ENCODE measurements at regions not wholly inside any gene's neighbourhood (a gene's known extent, or its start where the extent isn't known, plus 50 kb on each side); places are given as distances from the start of the nearest gene placed in this dataset.
"Not testable (repeated sequence)": the region's sequence is repeated elsewhere in the genome, so short reads cannot be mapped to it uniquely, and the experiment has no call there.

DNA sequence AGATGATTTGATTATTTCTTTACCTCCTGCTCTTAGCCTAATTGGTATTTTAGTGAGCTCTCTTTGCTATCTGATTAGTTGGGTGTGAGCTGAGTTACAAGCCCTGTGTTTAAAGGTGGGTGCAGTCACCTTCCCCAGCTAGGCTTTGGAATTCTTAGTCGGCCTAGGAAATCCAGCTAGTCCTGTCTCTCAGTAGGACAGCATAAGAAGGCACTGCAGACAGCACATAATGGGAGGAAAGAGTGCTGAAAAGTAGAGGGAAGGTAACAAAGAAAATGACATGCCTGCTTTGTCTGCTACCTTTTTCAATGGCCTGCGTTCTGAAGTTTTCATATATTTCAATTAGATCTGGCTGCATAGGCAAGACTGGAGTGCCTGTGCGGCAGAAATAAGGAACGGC lies 1794.0 kb upstream of the CELF4 start:
- DNase-seq (ENCODE audit: low read depth) = no peak

DNA sequence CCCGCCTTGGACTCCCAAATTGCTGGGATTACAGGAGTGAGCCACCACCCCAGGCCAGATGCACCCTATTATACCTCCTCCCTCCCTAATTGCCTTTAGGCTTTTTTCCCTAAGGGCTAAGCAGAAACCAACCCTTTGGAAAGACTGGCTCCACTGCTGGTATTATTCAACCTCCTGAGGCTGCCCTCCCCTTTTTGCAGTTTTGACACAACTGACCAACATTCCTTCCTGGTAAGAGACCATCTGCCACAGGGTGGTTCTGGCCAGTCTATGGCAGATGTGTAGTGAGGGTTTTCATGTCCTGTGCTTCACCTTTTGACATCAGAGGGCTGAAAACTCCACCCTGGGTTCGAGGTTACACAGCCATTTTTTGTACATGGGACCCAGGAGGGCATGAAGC lies 1785.3 kb upstream of the CELF4 start:
- no peak for DNase-seq (ENCODE audit: low read depth)

DNA sequence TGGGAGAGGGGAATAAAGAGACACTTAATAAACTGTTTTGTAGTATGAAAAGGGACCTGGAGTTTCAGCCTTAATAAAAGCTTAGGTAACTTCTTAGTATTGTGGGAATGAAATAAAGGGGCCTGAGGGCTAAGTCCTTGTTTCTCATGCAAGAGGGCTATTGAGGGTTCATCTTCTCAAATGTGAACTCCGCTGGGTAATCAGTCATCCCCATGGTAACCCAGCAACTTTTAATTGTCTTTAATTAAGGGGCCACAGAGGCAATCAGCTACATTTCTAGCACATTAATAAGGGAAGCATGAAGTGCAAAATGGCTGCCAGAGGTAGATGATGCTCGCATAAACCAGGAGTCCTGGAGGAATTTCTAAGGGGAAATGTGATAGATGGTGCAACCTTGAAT lies 1784.2 kb upstream of the CELF4 start:
- DNase-seq (ENCODE audit: low read depth) = no peak

DNA sequence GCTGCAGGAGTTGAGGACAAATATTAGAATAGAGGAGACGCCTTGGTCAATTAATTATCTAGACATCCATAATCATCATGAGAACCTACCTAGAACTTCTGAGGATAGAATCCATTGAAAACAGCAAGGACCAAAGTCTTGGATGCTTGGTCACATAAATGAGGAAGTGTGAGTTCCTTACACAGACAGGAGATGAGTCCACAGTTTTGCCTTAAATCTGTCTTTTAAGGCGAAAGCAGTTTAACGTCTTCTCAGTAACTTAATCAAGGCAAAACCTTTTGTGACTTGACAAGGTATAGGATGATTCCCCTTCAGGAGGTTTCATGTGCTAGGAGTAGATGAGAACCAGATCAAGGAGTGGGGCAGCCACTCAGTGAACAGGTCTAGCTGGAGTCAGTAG lies 1783.2 kb upstream of the CELF4 start:
- no peak for DNase-seq (ENCODE audit: low read depth)

DNA sequence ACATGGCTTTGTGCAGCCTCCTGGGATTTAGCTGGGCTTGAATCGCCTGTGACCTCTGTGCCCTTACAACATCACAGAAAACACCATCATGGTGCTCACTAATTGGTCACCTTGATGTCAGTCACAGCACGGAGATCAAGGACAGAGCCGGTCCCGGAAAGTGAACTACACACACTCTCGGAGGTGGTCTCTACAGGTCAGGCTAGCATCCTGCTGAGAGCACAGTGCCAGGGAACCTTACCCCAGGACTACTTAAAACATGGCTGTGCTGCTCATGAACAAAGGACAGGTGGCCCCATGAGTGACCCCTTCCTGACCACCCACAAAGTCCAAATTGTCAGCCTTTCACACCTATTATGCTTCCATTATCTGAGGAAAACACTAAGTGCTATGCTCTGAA lies 1782.1 kb upstream of the CELF4 start:
- DNase-seq (ENCODE audit: low read depth) = no peak

DNA sequence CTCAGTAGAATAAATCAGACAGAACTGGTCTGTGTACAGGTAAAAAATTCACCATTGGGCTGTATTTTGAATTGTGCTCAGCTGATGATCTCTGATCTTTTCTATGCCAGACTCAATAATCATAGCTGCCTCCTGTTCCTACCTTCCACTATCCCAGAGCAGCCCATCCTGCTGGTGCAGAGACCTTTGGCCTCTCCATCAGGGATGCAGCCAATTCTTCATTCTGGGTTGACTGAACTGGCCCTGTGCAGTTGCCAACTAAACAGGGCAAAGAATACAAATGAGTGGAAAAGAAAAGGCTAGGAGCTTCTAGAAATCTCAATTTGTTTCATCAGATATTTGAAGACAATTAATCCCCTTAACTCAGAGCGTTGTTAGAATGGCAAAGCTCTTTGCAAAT lies 1781.3 kb upstream of the CELF4 start:
- DNase-seq (ENCODE audit: low read depth) = no peak

DNA sequence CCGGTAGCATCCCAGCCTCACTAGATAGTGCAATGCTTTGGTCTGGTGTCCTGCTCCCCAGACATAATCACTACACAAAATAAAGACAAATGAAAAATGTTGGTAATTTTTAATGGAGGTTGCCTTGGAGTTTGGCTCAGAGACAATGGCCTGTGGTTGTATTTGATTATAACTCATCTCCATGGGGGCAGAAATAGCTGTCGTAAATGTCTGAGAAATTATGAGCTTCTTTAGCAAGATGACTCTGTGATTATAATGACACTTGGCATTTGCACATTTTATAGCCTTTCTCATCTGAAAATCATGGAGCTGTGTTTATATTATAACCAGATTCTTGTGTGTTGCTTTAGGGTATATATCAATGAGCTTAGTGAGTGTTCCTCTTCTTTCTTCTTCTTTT lies 1779.7 kb upstream of the CELF4 start:
- DNase-seq (ENCODE audit: low read depth) = no peak

DNA sequence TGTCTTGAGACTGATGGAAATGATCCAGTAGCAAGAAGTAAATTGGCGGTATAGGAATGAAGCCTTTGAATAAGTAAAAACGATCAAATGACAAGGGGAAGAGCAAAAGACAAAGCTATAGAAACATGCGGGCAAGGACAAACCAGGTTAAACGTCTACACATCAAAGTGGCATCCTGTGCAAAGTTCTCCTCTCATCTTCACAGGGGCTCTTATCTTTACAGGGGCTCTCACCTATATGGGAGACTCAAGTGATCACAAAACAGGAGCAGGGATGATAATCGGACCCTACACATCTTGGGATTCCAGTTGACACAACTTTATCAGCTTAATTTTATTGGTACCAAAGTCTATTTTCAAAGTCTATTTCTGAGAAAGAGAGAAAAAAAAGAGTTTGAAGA lies 1778.9 kb upstream of the CELF4 start:
- no peak for DNase-seq (ENCODE audit: low read depth)

DNA sequence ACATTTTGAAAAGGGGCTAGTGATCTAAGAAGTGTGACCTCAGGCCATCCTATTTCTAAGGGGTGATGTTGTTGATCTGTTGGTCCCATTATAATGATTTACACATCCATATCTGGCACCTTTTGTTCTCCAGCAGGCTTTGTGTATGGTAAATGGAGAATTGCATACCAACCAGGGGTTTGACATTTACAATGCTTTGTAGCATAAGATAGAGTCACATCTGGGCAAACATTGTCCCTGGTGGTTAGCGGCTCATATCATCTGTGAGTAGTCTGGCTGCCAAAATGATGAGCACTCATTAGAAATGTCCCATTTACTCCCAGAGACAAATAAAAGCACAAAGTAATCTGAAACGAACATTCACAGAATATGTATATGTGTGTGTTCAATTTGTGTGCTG lies 1775.5 kb upstream of the CELF4 start:
- DNase-seq (ENCODE audit: low read depth) = no peak

DNA sequence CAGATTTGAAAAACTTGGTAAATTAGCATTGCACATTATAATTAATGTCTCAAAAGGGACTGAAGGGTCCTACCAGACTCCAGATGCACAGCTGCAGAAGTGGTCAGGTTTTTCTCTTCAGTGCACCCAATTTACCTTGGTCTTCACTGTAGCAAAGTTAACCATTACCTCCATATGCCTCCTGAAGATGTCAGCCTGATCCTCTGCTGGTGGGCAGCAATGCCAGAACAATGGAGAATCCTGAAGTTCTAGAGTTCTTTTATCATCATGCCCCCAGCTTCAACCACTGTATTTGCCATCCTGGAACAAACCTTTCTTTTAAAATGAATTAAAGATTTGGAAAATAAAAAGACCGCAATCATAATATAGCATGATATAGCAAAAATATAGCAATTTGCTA lies 1774.8 kb upstream of the CELF4 start:
- DNase-seq (ENCODE audit: low read depth) = no peak

DNA sequence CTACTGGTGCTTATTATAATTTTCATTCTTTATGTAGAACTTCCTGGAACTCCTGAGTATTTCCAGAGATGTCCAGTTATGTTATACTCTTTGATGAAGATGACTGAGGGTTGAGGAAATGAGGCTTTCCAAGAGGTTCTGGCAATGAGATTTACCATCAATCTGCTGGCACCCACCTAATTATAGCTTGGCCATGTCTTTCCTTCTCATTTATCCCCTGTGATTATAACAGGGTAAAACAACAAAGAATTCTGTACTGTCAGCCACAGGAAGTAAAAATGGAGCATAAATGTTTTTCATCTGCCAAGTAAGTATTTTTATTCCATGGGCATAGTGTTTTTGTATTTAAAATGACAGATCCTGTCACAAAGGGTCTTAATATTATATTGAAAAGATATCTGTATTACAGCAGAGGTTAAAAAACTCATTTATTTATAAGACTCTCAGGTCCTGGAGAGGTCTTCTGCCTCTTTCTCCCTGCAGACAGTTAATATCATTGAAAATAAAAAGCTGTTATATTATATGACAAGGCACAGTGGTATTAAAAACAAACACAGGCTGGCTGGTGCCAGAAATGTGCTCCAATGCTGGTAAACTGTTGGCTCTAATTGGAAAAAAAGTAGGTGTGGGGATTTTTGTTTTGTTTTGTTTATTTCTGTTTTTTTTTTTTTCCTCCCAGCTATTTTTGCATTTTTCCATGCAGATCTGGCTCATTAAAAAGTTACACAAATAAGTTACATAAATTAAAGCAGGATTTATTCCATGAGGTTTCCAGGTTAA lies 1764.1 kb upstream of the CELF4 start:
- DNase-seq (ENCODE audit: low read depth) = no peak

DNA sequence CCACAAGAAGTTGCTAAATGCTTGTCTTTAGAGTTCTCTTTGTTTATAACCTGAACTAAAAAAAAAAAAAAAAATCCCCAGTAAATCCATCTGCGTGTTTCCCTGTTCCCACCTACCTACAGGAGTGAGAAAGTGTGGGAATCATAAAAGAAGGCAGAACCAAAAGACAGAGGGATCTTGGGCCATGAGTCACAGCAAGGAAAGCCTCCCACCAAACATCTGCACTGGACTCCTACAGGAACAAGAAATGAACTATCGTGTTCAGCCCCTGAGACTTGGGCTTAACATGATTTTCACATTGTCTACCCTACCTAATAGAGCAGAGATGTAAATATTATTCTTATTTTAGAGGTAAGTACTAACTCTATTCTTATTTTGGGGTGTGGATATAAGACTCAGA lies 1761.2 kb upstream of the CELF4 start:
- no peak for DNase-seq (ENCODE audit: low read depth)

DNA sequence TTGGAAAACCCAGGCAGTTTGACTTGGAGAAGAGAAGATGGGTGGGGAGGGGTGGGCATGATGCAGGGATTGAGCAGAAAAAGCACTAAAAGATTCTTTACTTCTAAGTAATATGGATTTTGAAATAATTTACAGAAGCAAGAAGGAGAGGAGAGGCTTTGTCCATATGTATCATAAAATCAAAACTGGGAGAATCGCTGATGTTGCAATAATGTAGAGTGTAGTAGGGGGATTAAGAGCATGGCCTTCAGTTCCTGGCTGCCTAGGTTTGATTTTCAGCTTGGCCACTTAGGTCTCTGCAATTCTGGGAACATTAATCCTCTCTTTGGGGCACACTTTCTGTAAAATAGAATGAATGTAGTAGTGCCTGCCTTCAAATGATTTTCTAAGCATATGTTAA lies 1760.4 kb upstream of the CELF4 start:
- DNase-seq (ENCODE audit: low read depth) = no peak

DNA sequence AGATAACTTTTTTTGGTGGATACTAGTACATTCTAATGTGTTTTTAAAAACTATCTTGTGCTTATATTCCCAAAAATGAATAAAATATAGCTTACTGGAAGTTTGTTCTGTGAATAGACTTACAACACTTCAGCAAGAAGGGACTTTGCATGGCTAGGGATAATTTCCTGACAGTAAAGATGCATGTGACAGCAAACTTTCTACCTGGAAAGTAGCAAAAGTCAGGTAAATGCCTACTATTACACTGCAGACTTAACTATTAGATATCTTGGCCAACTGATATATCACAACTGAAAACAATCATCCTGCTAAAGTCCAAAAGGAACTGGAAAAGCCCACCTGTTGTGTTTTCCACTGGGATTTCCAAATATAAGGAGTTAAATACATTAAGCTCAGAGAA lies 1753.5 kb upstream of the CELF4 start:
- no peak for DNase-seq (ENCODE audit: low read depth)

DNA sequence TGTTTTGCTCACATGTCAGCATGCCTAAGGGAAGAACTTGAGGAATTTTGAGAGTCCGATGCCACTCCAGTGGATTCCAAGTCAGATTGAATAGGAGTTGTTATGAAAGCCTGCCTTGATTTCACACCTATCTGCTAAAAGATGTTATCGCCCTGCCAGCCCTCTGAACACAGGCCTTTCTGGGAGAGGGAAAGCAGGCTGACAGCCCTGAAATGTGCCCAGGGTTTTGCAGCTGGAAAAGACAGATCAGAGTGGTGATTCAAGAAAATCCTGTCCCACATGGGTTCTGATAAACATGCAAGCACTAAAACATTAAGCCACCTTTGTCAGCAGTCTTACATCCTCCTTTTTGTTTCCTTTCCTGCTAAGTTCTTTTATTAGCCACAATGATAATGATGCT lies 1752.9 kb upstream of the CELF4 start:
- no peak for DNase-seq (ENCODE audit: low read depth)

DNA sequence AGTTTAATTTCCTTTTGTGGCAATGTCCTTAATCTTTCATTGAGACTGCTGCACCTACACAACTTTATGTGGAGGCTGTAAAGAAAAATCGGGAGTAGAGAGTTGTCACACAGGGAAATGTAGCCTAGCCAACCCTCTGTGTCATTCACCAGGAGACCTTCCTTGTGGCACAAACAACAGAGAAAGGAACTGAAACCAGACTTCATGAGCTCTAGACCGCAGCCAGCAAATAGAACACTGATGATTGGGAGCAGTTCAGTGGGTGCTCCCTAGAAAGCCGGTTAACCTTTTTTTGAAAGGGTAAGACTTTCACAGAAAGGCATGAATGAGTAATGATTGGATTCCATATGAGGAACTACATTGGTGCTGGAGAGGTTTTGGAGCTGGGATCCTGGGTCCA lies 1752.4 kb upstream of the CELF4 start:
- no peak for DNase-seq (ENCODE audit: low read depth)

DNA sequence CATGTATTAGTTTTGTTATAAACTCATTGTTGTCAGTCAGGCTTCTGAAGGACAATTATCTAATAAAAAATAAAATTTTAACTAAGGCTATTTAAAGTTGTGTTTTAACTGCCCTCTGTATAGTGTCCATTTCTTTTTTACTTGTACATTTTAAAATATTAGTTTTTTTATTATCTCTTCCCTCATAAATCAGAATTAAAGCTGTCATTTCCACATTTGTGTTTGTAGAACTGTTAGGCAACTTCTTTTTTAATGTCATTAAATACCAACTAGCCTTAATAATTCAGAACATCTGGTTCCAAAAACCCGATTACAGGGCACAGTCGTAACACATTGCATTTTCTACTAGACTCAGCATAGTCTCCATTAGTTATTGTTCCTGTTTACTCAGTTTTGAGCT lies 1749.0 kb upstream of the CELF4 start:
- no peak for DNase-seq (ENCODE audit: low read depth)

DNA sequence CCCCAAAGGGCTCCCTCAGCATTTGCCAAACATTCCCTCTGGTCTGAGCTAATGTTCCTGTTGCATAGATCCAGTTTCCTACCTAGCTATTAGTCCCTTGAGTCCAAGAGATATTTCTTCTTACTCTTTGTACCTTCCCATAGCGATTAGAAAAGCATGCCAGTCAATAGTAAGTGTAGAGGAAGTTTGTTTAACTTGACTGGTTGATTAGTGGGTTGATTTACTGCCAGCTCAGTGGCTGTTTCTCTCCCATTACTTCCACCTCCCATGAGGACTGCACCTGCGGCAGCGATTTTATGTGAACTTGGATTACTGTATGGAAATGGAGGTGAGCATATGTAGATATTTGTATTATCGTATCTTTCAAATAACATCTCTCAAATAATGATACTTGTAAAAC lies 1748.4 kb upstream of the CELF4 start:
- DNase-seq (ENCODE audit: low read depth) = no peak

DNA sequence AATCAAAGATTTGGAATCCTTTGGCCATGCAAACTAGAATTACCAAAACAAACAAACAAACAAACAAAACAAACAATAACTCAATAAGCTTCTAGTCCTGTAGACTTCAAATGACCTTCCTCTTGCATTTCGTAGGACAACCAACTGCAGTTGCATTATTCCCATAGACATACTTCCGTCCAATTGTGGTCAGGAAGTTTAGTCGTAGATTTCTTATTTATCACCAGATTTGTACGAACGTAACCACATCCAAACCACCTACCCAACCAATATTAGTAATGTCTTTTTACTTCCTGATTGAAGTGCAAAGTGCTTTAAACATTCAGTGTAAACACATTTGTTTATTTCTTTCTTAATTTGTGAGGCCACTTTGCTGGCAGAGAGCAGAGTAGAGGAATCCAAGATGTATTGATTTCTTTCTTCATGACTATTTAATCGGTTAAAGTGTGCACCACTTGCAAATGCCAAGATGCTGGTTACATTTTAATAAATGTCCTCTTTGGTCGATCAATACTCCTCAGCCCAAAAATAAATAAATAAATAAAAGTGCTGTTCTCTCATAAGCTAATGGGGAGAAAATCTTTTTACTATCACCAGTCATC lies 1745.6 kb upstream of the CELF4 start:
- DNase-seq (ENCODE audit: low read depth) = no peak

DNA sequence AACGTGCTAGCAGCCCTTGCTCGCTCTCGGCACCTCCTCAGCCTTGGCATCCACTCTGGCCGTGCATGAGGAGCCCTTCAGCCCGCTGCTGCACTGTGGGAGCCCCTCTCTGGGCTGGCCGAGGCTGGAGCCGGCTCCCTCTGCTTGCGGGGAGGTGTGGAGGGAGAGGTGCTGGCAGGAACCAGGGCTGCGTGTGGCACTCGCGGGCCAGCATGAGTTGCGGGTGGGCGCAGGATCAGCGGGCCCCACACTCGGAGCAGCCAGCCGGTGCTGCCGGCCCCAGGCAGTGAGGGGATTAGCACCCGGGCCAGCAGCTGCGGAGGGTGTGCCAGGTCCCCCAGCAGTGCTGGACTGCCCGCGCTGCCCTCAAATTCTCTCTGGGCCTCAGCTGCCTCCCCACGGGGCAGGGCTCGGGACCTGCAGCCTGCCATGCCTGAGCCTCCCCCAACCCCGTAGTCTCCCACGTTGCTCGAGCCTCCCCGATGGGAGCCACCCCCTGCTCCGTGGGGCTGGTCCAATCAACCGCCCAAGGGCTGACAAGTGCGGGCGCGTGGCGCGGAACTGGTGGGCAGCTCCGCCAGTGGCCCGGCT lies 1743.4 kb upstream of the CELF4 start:
- not testable (repeated sequence) for DNase-seq (ENCODE audit: low read depth)

DNA sequence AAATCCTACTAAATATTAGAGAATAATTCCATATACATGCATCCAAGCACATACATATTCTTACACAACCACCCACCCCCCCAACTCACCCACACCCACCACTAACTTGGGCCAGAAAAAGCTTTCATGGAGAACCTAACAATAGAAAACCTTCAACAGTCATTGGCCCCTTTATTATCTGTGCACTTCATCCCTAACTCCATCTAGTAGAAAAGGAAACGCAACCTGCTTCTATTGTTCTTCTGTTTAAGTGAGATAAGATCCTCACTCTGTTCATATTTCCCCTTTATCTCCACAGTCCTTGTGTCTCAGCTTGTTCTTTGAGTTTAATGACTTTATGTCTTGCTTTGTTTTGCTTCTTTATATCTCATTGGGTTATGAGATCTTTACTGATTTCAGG lies 1740.2 kb upstream of the CELF4 start:
- no peak for DNase-seq (ENCODE audit: low read depth)

DNA sequence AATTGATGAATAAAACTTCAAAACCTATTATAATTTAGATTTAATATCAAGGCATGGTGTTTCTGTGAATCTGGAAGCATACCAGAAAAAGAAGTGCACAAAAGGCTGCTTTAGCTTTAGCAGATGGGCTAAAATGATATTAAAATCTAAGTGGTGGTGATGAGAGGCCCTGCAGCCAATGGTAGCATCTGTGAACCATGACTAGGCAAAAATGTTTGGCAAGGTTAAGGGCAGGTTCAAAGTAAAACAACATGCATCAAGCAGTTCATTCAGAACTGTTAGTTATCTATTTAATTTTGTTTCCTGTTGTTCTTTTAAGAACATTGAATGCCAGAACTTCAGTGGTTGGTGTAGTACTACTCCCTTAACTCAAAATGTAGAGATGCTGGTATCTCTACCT lies 1736.9 kb upstream of the CELF4 start:
- DNase-seq (ENCODE audit: low read depth) = no peak

DNA sequence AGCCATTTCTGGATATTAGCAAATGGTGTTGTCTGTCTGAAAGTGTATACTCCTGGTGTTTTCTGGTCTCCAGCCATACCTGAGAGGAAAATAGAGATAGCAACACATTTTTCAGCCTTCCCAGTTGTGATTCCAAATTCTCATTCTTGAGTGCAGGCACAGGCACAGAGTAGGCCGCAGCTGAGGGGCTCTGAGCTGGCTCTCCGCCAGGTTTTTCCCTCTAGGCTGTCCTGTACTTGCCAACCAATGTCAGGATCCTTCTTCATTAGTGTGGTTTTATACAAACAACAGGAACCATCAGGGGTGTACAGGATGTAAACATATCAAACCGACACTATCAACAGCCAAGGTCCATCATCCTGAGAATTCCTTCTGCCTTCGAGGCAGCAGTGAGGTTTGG lies 1733.6 kb upstream of the CELF4 start:
- no peak for DNase-seq (ENCODE audit: low read depth)

DNA sequence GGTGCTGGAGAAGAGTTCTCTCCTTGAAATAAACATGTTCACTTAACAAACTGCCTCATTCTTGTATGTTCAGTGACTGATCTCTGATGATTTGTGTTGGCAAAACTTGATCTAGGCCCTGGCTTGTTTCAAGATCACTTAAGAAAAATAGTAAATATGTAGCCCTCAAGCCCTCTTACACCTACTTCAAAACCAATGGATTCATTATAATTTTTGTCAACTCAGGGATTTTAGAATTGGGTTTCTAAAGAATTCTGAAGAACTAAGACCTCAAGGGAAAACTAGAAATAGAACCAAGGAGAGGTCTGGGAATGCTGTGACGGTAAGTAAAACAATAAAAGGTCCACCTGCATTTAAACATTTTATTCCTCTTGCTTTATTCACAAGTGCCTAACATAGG lies 1731.6 kb upstream of the CELF4 start:
- no peak for DNase-seq (ENCODE audit: low read depth)
